Upper lobe of left lung (tissue), 4 donors: ENCODE measurements at regions not wholly inside any gene's neighbourhood (a gene's known extent, or its start where the extent isn't known, plus 50 kb on each side); places are given as distances from the start of the nearest gene placed in this dataset.

Experiments
- CTCF ChIP-seq, 6 experiments: fragments of 450-650 bp in 4 of 6; fragments of 200-600 bp in 2 of 6; sonication (generic) in 2 of 6; IDR thresholded peaks; one replicate each; pipeline ENCODE4 v1.5.1; 2016 to 2019; ENCODE audit warnings: antibody characterized with exemption in 6 of 6
- POLR2A ChIP-seq, 4 donors: fragments of 450-650 bp; IDR thresholded peaks; one replicate each; pipeline ENCODE4 v1.5.1; 2016 to 2017; ENCODE audit warnings: antibody characterized with exemption in 4 of 4, mild to moderate bottlenecking in 2 of 4

GRCh38 chr9:82820186-82820585 lies 242.8 kb downstream of the RASEF start:
- TF ChIP-seq CTCF (IDR thresholded peaks at IDR 0.05) = no peak
- no peak for TF ChIP-seq POLR2A (IDR thresholded peaks at IDR 0.05)
